GM23248 (cell line): ENCODE measurements at regions not wholly inside any gene's neighbourhood (a gene's known extent, or its start where the extent isn't known, plus 50 kb on each side); places are given as distances from the start of the nearest gene placed in this dataset.

Experiments
- EZH2 ChIP-seq: fragments of 200-600 bp; sonication (generic); IDR thresholded peaks from 2 replicates; pipeline ENCODE4 v1.6.1; 2018; ENCODE audit warnings: antibody characterized with exemption, mild to moderate bottlenecking; ENCODE audit not compliant: insufficient read depth, poor library complexity, severe bottlenecking
- EZH2phosphoT487 ChIP-seq: fragments of 200-600 bp; sonication (generic); IDR thresholded peaks from 2 replicates; pipeline ENCODE4 v1.6.1; 2018; ENCODE audit warnings: antibody characterized with exemption, moderate library complexity, mild to moderate bottlenecking, low read depth; ENCODE audit not compliant: insufficient read depth

DNA sequence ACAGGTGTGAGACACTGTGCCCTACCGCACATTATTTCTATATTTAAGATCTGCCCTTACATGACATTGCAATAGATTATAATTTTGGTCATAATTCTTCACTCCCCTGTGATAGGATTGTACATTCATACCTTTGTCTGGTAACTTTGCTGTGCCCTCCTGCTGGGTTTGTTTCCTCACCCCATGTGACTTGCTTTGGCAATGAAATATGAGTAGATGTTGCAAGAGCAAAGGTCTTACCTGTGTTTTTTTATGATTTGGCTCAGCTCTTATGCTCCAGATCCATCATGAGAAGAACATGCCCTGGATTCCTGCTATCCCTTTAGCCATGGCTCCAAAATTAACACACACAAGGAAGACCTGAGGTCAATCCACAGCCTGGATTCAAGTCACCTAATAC is 137.7 kb upstream of the EOMES start:
- TF ChIP-seq EZH2phosphoT487 (no peak), EZH2 (no peak)
